ENCODE measurements at regions not wholly inside any gene's neighbourhood (a gene's known extent, or its start where the extent isn't known, plus 50 kb on each side); places are given as distances from the start of the nearest gene placed in this dataset.

DNA sequence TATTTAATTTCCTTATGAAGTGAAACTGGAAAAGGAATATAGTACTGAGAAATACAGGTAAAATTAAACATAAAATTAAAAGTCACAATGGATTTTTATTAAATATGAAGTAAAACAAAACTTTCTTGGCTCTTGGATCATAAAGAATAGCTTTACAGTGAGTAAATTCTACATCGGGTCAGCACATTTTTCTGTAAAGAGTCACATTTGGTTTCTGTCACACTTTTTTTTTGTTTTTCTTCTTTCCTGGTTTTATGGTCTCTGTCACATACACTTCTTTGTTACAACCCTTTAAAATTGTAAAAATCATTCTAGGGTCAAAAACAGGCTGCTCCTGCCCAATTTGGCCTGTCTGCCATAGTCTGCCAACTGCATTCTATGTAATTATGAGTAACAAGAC, 254.4 kb upstream of the POU3F2 start:
- Histone ChIP-seq H3K27me3 (ENCODE audit: control insufficient read depth, insufficient read depth, low read length) (no peaks in the 10 kb centered on the region), H3K4me3 (ENCODE audit: low read depth, low read length) (no peak overlapping the region), H3K36me3 (ENCODE audit: control insufficient read depth, insufficient read depth, low read length) (no peaks in the 10 kb centered on the region), H3K9ac (ENCODE audit: low read depth, low read length) (no peak overlapping the region), H3K9me3 (ENCODE audit: control insufficient read depth, insufficient read depth, low read length) (no peaks in the 10 kb centered on the region), H3K4me1 (ENCODE audit: control insufficient read depth, insufficient read depth, low read length) (no peaks in the 10 kb centered on the region)

DNA sequence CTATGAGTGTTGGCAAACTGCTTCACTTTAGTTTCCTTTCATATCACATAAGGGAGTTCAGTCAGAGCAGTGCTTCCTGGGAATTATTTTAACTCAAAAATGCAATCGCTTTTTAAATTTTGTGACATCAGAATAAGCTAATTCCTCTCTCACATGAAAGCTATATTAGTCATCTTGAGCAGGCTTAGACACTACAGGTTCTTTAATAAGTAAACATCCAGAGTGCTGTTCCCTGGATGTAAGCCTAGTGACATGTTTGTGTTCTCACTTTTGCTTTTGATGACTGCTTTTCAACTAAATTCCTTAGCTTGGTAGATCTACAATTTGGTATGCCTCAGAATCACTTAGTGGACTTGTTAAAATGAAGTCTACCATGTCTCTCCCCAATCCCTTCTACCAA, 252.7 kb upstream of the POU3F2 start:
- H3K9me3 ChIP-seq (ENCODE audit: control insufficient read depth, insufficient read depth, low read length): no peaks in the 10 kb centered on the region
- no peak overlapping the region for H3K9ac ChIP-seq (ENCODE audit: low read depth, low read length)
- no peaks in the 10 kb centered on the region for H3K27me3 ChIP-seq (ENCODE audit: control insufficient read depth, insufficient read depth, low read length)
- no peak overlapping the region for H3K4me3 ChIP-seq (ENCODE audit: low read depth, low read length)
- H3K36me3 ChIP-seq (ENCODE audit: control insufficient read depth, insufficient read depth, low read length): no peaks in the 10 kb centered on the region
- H3K4me1 ChIP-seq (ENCODE audit: control insufficient read depth, insufficient read depth, low read length): no peaks in the 10 kb centered on the region

DNA sequence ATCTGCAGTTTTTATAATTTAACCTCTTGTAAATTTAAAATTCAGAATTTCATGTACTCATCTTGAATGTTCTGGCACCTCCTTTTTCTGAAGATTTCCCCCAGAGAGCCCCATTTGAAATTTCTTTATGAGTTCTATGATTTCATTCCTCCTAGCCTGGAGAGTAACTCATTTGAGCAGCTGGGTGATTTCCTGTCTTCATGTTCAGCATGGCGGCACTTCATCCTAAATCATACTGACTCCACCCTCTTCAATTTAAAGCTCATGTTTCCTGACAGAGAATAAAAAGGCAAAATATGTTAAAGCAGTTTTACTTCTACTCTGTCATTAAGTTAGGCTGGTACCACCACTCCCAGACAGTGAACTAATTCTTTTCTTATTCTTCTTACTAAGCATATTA, 250.9 kb upstream of the POU3F2 start:
- H3K36me3 ChIP-seq (ENCODE audit: control insufficient read depth, insufficient read depth, low read length): no peaks in the 10 kb centered on the region
- no peaks in the 10 kb centered on the region for H3K4me1 ChIP-seq (ENCODE audit: control insufficient read depth, insufficient read depth, low read length)
- no peaks in the 10 kb centered on the region for H3K9me3 ChIP-seq (ENCODE audit: control insufficient read depth, insufficient read depth, low read length)
- no peak overlapping the region for H3K9ac ChIP-seq (ENCODE audit: low read depth, low read length)
- H3K4me3 ChIP-seq (ENCODE audit: low read depth, low read length): no peak overlapping the region
- H3K27me3 ChIP-seq (ENCODE audit: control insufficient read depth, insufficient read depth, low read length): no peaks in the 10 kb centered on the region

DNA sequence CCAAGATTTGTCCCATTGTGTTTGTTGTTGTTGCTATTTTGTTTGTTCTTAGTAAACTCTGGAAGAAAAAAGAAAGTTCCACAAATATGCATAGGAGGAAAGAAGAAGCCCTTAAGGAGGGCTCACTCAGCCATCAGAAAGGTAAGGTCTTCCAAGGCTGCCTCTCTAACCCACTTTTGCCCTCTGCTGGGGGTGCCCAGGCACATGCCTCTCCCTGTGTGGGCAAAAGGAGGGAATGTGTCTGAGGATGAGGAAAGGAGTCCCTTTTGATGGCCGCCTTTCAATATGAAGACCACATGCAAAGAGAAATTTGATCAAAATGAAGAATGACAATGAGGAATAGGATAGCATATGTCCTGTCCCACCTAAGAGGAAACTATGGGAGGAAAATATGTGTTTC, 248.2 kb upstream of the POU3F2 start:
- no peaks in the 10 kb centered on the region for H3K9me3 ChIP-seq (ENCODE audit: control insufficient read depth, insufficient read depth, low read length)
- no peaks in the 10 kb centered on the region for H3K36me3 ChIP-seq (ENCODE audit: control insufficient read depth, insufficient read depth, low read length)
- no peak overlapping the region for H3K4me3 ChIP-seq (ENCODE audit: low read depth, low read length)
- H3K9ac ChIP-seq (ENCODE audit: low read depth, low read length): no peak overlapping the region
- no peaks in the 10 kb centered on the region for H3K4me1 ChIP-seq (ENCODE audit: control insufficient read depth, insufficient read depth, low read length)
- H3K27me3 ChIP-seq (ENCODE audit: control insufficient read depth, insufficient read depth, low read length): no peaks in the 10 kb centered on the region

DNA sequence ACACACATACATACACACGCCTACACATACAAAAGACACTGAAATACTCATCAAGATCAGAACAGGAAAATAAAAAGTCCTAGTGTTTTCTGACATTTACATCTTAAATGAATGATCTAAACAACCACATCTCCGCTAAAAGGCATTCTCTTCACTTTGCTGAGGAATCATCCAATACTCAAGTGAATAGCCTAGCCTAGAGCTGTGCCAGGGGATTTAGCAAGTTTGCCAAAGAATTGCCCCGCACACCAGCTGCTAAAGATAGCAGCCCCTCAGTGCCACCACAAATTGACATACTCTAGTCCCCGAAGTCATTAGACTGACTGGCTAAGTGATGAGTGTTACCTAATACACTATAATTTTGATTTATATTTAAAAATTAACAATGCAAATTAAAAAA, 246.8 kb upstream of the POU3F2 start:
- Histone ChIP-seq H3K9me3 (ENCODE audit: control insufficient read depth, insufficient read depth, low read length) (no peaks in the 10 kb centered on the region), H3K36me3 (ENCODE audit: control insufficient read depth, insufficient read depth, low read length) (no peaks in the 10 kb centered on the region), H3K4me3 (ENCODE audit: low read depth, low read length) (no peak overlapping the region), H3K4me1 (ENCODE audit: control insufficient read depth, insufficient read depth, low read length) (no peaks in the 10 kb centered on the region), H3K9ac (ENCODE audit: low read depth, low read length) (no peak overlapping the region), H3K27me3 (ENCODE audit: control insufficient read depth, insufficient read depth, low read length) (no peaks in the 10 kb centered on the region)

DNA sequence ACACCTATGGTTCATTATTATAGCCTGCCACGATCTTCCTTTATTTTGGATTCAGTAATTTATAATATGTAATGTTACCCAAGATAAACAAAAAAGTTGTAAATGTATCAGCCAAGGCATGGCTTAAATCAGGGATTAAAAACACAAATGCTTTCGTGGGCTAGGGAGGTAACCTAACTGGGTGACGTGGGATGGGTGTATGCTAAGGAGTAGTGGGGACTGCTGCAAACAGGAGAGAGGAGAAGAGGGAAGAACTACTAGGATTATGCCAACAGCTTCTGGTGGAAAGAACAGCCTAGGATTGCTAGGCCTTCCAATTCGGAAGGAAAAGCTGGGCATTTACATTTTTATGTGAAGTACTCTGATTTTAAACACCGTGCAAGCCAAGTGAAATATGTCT, 244.8 kb upstream of the POU3F2 start:
- H3K27me3 ChIP-seq (ENCODE audit: control insufficient read depth, insufficient read depth, low read length): no peaks in the 10 kb centered on the region
- no peaks in the 10 kb centered on the region for H3K9me3 ChIP-seq (ENCODE audit: control insufficient read depth, insufficient read depth, low read length)
- no peaks in the 10 kb centered on the region for H3K4me1 ChIP-seq (ENCODE audit: control insufficient read depth, insufficient read depth, low read length)
- H3K4me3 ChIP-seq (ENCODE audit: low read depth, low read length): no peak overlapping the region
- H3K9ac ChIP-seq (ENCODE audit: low read depth, low read length): no peak overlapping the region
- H3K36me3 ChIP-seq (ENCODE audit: control insufficient read depth, insufficient read depth, low read length): no peaks in the 10 kb centered on the region

DNA sequence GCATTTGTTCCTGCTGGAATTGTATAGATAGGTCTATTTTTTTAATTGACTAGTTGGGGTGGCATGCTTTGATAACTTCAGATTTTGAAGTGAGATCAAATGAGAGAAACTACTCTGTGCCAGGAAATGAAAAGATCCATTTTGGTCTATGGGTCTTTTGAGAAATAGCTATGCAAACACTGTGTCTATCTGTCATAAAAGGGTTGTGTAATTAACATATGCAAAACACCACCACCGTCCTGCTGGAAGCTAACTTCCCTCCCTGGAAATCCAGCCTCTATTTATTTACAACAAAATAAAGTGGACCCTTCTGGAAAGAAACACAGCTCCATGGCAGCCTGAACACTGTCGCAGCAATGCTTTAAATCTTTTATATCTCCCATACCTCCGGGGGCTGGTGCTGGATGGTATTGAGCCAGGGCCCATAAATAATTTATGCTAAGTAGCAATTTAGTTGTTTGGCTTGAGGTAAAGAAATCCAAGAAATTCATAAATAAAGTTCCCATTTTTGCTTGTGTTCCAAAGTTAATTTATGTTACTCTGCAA, 244.2 kb upstream of the POU3F2 start:
- no peaks in the 10 kb centered on the region for H3K4me1 ChIP-seq (ENCODE audit: control insufficient read depth, insufficient read depth, low read length)
- no peak overlapping the region for H3K9ac ChIP-seq (ENCODE audit: low read depth, low read length)
- H3K27me3 ChIP-seq (ENCODE audit: control insufficient read depth, insufficient read depth, low read length): no peaks in the 10 kb centered on the region
- no peaks in the 10 kb centered on the region for H3K9me3 ChIP-seq (ENCODE audit: control insufficient read depth, insufficient read depth, low read length)
- no peak overlapping the region for H3K4me3 ChIP-seq (ENCODE audit: low read depth, low read length)
- no peaks in the 10 kb centered on the region for H3K36me3 ChIP-seq (ENCODE audit: control insufficient read depth, insufficient read depth, low read length)

DNA sequence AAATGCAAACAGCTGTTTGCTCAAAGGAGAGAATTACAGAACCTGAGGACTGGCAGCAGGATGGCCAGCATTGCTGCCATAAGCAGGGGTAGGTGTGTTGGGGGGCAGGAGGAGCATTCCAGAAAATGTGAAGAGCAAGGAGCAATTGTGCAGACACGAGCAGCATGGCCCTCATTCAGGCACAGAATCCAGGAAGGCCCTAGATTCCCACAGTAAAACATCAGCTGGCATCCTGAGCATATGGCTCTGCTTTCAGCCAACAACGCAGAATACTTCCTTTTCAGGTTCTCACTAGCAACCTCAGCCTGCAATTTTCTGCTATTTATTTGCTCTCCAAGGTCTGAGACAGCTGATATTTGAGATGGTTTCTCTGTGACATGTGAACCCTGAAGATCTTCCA, 243.4 kb upstream of the POU3F2 start:
- Histone ChIP-seq H3K4me1 (ENCODE audit: control insufficient read depth, insufficient read depth, low read length) (no peaks in the 10 kb centered on the region), H3K4me3 (ENCODE audit: low read depth, low read length) (no peak overlapping the region), H3K9ac (ENCODE audit: low read depth, low read length) (no peak overlapping the region), H3K27me3 (ENCODE audit: control insufficient read depth, insufficient read depth, low read length) (no peaks in the 10 kb centered on the region), H3K9me3 (ENCODE audit: control insufficient read depth, insufficient read depth, low read length) (no peaks in the 10 kb centered on the region), H3K36me3 (ENCODE audit: control insufficient read depth, insufficient read depth, low read length) (no peaks in the 10 kb centered on the region)

DNA sequence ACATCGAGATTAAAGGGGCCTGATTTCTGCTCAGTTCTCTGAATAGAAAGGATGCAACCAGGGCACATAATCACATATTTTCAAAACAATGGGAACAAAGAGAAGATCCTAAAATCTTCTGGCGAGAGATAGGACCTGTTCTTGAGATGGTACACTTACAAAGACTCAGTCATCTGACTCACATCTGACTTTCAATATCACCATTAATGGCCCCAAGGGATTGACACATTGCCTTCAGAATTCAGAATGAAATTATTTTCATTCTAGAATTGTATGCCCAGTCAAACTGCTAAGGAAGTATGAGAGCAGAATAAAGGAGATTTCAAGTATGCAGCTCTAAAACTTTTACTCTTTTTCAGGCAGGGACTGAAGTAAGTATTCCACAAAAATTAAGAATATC, 240.7 kb upstream of the POU3F2 start:
- H3K4me1 ChIP-seq (ENCODE audit: control insufficient read depth, insufficient read depth, low read length): no peaks in the 10 kb centered on the region
- no peak overlapping the region for H3K4me3 ChIP-seq (ENCODE audit: low read depth, low read length)
- no peaks in the 10 kb centered on the region for H3K27me3 ChIP-seq (ENCODE audit: control insufficient read depth, insufficient read depth, low read length)
- H3K36me3 ChIP-seq (ENCODE audit: control insufficient read depth, insufficient read depth, low read length): no peaks in the 10 kb centered on the region
- H3K9ac ChIP-seq (ENCODE audit: low read depth, low read length): no peak overlapping the region
- no peaks in the 10 kb centered on the region for H3K9me3 ChIP-seq (ENCODE audit: control insufficient read depth, insufficient read depth, low read length)

DNA sequence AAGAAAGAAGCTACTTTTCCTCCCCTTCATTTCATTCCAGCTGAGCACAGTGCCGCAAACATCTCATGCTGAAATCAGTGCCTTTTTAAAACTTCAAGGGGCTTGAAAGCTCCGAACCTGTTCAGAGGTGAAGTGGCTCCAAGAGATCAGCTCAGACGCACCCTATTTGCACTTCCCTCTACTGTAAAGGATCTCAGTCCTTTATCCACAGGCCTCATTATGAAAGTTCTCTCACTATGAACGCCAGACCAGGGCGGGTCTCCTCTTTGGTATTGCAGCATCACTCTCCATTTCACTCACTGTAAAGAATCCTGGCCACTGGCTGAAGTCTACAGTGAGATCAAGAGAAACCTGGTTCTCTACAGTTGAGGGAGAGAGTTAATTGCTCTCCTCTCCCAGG, 232.7 kb upstream of the POU3F2 start:
- Histone ChIP-seq H3K9ac (ENCODE audit: low read depth, low read length) (no peak overlapping the region), H3K27me3 (ENCODE audit: control insufficient read depth, insufficient read depth, low read length) (no peaks in the 10 kb centered on the region), H3K36me3 (ENCODE audit: control insufficient read depth, insufficient read depth, low read length) (no peaks in the 10 kb centered on the region), H3K4me1 (ENCODE audit: control insufficient read depth, insufficient read depth, low read length) (peaks cover 4% of the 10 kb centered on the region), H3K9me3 (ENCODE audit: control insufficient read depth, insufficient read depth, low read length) (no peaks in the 10 kb centered on the region), H3K4me3 (ENCODE audit: low read depth, low read length) (no peak overlapping the region)

DNA sequence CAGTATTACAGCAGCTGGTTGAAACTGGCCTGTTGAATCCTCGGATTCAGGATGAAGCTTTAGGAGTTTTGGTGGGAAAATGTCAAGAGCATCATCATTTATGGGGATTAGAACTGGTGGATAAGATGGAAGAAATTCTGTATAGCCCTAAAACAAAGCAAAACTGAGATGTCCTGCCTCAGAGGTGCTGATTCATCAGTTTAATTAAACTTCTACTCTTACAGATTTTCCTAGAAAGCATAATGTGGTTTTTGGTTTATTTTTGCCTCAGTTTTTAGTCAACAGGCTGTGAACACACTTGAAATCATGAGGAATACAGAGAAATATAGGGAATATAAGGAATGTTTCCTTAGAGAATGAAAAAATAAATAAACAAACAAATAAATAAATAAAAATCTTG, 228.7 kb upstream of the POU3F2 start:
- H3K36me3 ChIP-seq (ENCODE audit: control insufficient read depth, insufficient read depth, low read length): no peaks in the 10 kb centered on the region
- H3K9ac ChIP-seq (ENCODE audit: low read depth, low read length): no peak overlapping the region
- H3K9me3 ChIP-seq (ENCODE audit: control insufficient read depth, insufficient read depth, low read length): no peaks in the 10 kb centered on the region
- peaks cover 4% of the 10 kb centered on the region for H3K4me1 ChIP-seq (ENCODE audit: control insufficient read depth, insufficient read depth, low read length)
- H3K4me3 ChIP-seq (ENCODE audit: low read depth, low read length): no peak overlapping the region
- H3K27me3 ChIP-seq (ENCODE audit: control insufficient read depth, insufficient read depth, low read length): no peaks in the 10 kb centered on the region

DNA sequence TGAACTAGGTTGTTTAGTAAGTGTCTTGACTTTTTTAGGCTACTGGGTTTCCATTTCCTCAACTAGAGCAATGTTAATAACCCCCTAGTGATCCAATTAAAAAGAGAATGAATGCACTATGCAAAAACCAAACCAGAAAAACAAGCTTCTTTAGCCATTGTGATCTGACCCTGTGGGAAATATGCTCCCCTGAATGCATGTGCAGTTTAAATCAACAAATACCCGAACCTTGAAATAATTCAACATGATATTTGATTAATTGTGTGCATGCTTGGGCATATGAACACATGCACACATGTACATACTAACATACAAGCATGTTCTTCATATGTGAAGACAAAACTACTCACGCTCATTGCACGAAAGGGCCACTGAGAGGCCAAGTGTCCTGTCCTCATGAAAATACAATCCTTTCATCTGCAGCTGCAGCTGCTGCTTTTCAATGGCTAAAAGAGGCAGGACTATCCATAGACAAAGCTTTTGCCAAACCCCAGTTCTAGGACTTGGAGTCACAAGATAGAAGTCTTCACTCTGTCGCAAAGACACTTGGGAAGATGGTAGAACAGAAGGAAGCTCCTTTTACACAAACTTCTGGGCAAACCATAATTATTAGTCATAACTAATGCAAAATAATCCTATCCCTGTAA, 207.1 kb upstream of the POU3F2 start:
- no peaks in the 10 kb centered on the region for H3K36me3 ChIP-seq (ENCODE audit: control insufficient read depth, insufficient read depth, low read length)
- no peaks in the 10 kb centered on the region for H3K9me3 ChIP-seq (ENCODE audit: control insufficient read depth, insufficient read depth, low read length)
- no peak overlapping the region for H3K4me3 ChIP-seq (ENCODE audit: low read depth, low read length)
- H3K4me1 ChIP-seq (ENCODE audit: control insufficient read depth, insufficient read depth, low read length): peaks cover 20% of the 10 kb centered on the region
- no peak overlapping the region for H3K9ac ChIP-seq (ENCODE audit: low read depth, low read length)
- H3K27me3 ChIP-seq (ENCODE audit: control insufficient read depth, insufficient read depth, low read length): no peaks in the 10 kb centered on the region
